ENCODE measurements at regions not wholly inside any gene's neighbourhood (a gene's known extent, or its start where the extent isn't known, plus 50 kb on each side); places are given as distances from the start of the nearest gene placed in this dataset.

GRCh38 chr12:14278294-14278953, 87.1 kb upstream of the ATF7IP start:
- Mint-ChIP-seq H3K9me3 (peaks cover 27% of the 10 kb centered on the region), H3K36me3 (ENCODE audit: low read depth) (peaks cover 4% of the 10 kb centered on the region; the same call in 1 of the 3 replicates), H3K4me1 (peaks cover 8% of the 10 kb centered on the region; the same call in 2 of the 3 replicates), H3K27ac (no peak overlapping the region), H3K4me3 (no peak overlapping the region), H3K27me3 (ENCODE audit: insufficient read depth, low read depth, poor library complexity) (peaks cover 48% of the 10 kb centered on the region)
- TF ChIP-seq CREB1 (CRISPR knock-in tag; IDR thresholded peaks at IDR 0.05; ENCODE audit: low read depth) (no peak), EZH2 (IDR thresholded peaks at IDR 0.05; ENCODE audit: low read depth, unreplicated experiment) (no peak), EZH2phosphoT487 (IDR thresholded peaks at IDR 0.05; ENCODE audit: unreplicated experiment) (no peak), ZNF462 (CRISPR knock-in tag; IDR thresholded peaks at IDR 0.05) (no peak), JUNB (IDR thresholded peaks at IDR 0.05; ENCODE audit: unreplicated experiment) (no peak), STAT1 (IDR thresholded peaks at IDR 0.05; ENCODE audit: unreplicated experiment) (no peak), CTCF (conservative IDR thresholded peaks at IDR 0.05; ENCODE audit: low read depth in 2 of 2) (no peak), REST (IDR thresholded peaks at IDR 0.05; ENCODE audit: unreplicated experiment) (no peak), ZNF331 (CRISPR knock-in tag; IDR thresholded peaks at IDR 0.05; ENCODE audit: low read depth) (no peak)
- Histone ChIP-seq H4K20me1 (replicated peaks; ENCODE audit: insufficient read depth) (no peaks in the 10 kb centered on the region), H3K27me3 (ENCODE audit: insufficient read depth) (peaks cover 36% of the 10 kb centered on the region), H2AFZ (no peak overlapping the region), H3F3A (replicated peaks; ENCODE audit: low read depth) (no peaks in the 10 kb centered on the region), H3K9me2 (ENCODE audit: insufficient read depth) (no peaks in the 10 kb centered on the region), H3K4me2 (no peak overlapping the region), H3K4me1 (ENCODE audit: insufficient read depth) (peaks cover 12% of the 10 kb centered on the region), H3K36me3 (ENCODE audit: insufficient read depth) (no peaks in the 10 kb centered on the region), H3K27ac (ENCODE audit: low read depth) (no peak overlapping the region), H3K79me2 (replicated peaks; ENCODE audit: insufficient read depth) (no peaks in the 10 kb centered on the region), H3K4me3 (no peak overlapping the region)
- DNase-seq (ENCODE audit: low spot score) (no peak), ATAC-seq (no peak)

Data from GM23338 (cell line).